ENCODE measurements at regions not wholly inside any gene's neighbourhood (a gene's known extent, or its start where the extent isn't known, plus 50 kb on each side); places are given as distances from the start of the nearest gene placed in this dataset.

DNA sequence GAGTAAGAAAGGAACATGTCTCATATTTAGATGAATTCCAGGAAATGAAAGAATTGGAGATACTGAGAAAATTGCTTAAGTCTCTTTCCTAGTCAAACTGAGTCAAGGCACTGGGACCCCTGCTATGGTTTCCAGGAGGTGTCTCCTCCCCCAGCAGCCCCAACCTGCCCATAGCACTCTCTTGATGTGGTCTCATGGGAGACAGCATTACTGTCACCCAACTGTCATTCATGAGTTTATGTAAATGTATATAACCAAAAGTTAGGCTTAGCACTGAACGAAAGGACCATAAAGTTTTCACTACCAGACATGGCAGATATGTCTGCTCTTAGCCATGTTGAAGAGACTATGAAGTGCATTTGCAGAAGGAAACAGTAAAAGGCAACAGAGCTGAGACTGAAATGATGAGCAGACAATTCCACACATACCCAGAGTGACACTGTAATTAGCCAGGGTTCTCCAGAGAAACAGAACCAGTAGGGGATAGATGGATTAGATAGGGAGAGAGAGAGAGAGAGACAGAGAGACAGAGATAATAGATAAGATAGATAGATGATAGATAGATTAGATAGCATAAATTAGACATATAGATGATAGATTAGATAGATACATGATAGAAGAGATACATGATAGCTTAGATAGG lies 328.1 kb downstream of the BRD1 start:
- TF ChIP-seq MAX (IDR thresholded peaks at IDR 0.05; ENCODE audit: low read depth, low read length): no peak
- TF ChIP-seq, protein P1, sequence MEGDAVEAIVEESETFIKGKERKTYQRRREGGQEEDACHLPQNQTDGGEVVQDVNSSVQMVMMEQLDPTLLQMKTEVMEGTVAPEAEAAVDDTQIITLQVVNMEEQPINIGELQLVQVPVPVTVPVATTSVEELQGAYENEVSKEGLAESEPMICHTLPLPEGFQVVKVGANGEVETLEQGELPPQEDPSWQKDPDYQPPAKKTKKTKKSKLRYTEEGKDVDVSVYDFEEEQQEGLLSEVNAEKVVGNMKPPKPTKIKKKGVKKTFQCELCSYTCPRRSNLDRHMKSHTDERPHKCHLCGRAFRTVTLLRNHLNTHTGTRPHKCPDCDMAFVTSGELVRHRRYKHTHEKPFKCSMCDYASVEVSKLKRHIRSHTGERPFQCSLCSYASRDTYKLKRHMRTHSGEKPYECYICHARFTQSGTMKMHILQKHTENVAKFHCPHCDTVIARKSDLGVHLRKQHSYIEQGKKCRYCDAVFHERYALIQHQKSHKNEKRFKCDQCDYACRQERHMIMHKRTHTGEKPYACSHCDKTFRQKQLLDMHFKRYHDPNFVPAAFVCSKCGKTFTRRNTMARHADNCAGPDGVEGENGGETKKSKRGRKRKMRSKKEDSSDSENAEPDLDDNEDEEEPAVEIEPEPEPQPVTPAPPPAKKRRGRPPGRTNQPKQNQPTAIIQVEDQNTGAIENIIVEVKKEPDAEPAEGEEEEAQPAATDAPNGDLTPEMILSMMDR (IDR thresholded peaks at IDR 0.05; ENCODE audit: low read depth, low read length): no peak
- no peak for TF ChIP-seq POLR2A (IDR thresholded peaks at IDR 0.05; ENCODE audit: extremely low read depth, insufficient read length)
- TF ChIP-seq MYC (IDR thresholded peaks at IDR 0.05; ENCODE audit: low read depth, low read length): no peak
- H3K4me3 ChIP-seq (ENCODE audit: low read depth, low read length): no peak overlapping the region
- DNase-seq (ENCODE audit: low read depth): no peak

- DNase-seq (ENCODE audit: low read depth): peak; percentile 81
- TF ChIP-seq MYC (IDR thresholded peaks at IDR 0.05; ENCODE audit: low read depth, low read length) (no peak), MAX (IDR thresholded peaks at IDR 0.05; ENCODE audit: low read depth, low read length) (no peak), POLR2A (IDR thresholded peaks at IDR 0.05; ENCODE audit: extremely low read depth, insufficient read length) (no peak)
- TF ChIP-seq, protein P1 (IDR thresholded peaks at IDR 0.05; ENCODE audit: low read depth, low read length): no peak
- no peak overlapping the region for H3K4me3 ChIP-seq (ENCODE audit: low read depth, low read length)
Observed at GRCh38 chr22:49497266-49497665, 330.4 kb downstream of the BRD1 start.

GRCh38 chr22:49494555-49494954 lies 333.1 kb downstream of the BRD1 start:
- no peak overlapping the region for H3K4me3 ChIP-seq (ENCODE audit: low read depth, low read length)
- no peak for DNase-seq (ENCODE audit: low read depth)
- TF ChIP-seq POLR2A (IDR thresholded peaks at IDR 0.05; ENCODE audit: extremely low read depth, insufficient read length) (no peak), MAX (IDR thresholded peaks at IDR 0.05; ENCODE audit: low read depth, low read length) (no peak), MYC (IDR thresholded peaks at IDR 0.05; ENCODE audit: low read depth, low read length) (no peak)
- TF ChIP-seq, protein P1 (IDR thresholded peaks at IDR 0.05; ENCODE audit: low read depth, low read length): no peak

DNA sequence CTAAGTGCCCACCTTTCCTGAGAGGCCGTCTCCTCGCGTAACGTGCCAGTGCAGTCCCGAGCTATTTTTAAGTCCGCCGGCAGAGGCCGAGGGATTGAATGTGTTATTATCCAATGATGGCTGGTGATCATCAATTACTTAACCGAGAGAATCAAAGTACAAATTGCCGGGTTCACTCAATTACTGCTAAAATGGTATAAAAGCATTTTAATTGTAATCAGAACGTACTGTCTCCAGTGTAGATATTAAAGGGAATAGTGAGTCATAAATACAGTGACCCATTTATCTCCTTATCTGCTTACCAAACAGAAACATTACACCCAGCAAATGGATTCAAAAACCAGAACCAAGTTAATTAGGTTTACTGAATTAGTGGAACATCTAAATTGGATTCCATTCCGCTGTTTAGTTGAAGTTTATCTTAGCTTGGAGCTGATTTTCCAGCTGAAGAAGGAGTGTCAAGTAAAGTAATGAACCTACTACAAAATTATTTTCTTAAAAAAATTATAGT lies 334.9 kb downstream of the BRD1 start:
- peak; percentile 79 for DNase-seq (ENCODE audit: low read depth)
- TF ChIP-seq, protein P1 (IDR thresholded peaks at IDR 0.05; ENCODE audit: low read depth, low read length): no peak
- no peak for TF ChIP-seq POLR2A (IDR thresholded peaks at IDR 0.05; ENCODE audit: extremely low read depth, insufficient read length)
- no peak for TF ChIP-seq MAX (IDR thresholded peaks at IDR 0.05; ENCODE audit: low read depth, low read length)
- no peak for TF ChIP-seq MYC (IDR thresholded peaks at IDR 0.05; ENCODE audit: low read depth, low read length)

GRCh38 chr22:49492308-49492707 lies 335.4 kb downstream of the BRD1 start:
- H3K4me3 ChIP-seq (ENCODE audit: low read depth, low read length): peak overlapping the region; percentile 74
- TF ChIP-seq MAX (IDR thresholded peaks at IDR 0.05; ENCODE audit: low read depth, low read length) (no peak), MYC (IDR thresholded peaks at IDR 0.05; ENCODE audit: low read depth, low read length) (no peak), POLR2A (IDR thresholded peaks at IDR 0.05; ENCODE audit: extremely low read depth, insufficient read length) (no peak)
- TF ChIP-seq, protein P1 (IDR thresholded peaks at IDR 0.05; ENCODE audit: low read depth, low read length): no peak

More for the DNA sequence above, 334.9 kb downstream of the BRD1 start:
- peak overlapping the region; percentile 74 for H3K4me3 ChIP-seq (ENCODE audit: low read depth, low read length)

More at GRCh38 chr22:49492308-49492707, 335.4 kb downstream of the BRD1 start:
- no peak for DNase-seq (ENCODE audit: low read depth)

Data from NB4 (cell line).